Amygdala (tissue), 56 donors: ENCODE measurements at regions not wholly inside any gene's neighbourhood (a gene's known extent, or its start where the extent isn't known, plus 50 kb on each side); places are given as distances from the start of the nearest gene placed in this dataset.
"Not testable (repeated sequence)": the region's sequence is repeated elsewhere in the genome, so short reads cannot be mapped to it uniquely, and the experiment has no call there.

Source experiments
- DNase-seq, 56 donors: peaks; one replicate each; lab custom pipeline; 2025; lab: John Stamatoyannopoulos, UW

GRCh38 chr18:30245766-30246455, 796.6 kb downstream of the DSC3 start:
- DNase-seq = no peak

GRCh38 chr18:30234755-30235154, 807.8 kb downstream of the DSC3 start:
- DNase-seq = no peak

GRCh38 chr18:30211112-30211511, 831.4 kb downstream of the DSC3 start:
- no peak for DNase-seq

- no peak for DNase-seq
Observed at GRCh38 chr18:30208546-30208945, 834.0 kb downstream of the DSC3 start.

GRCh38 chr18:30192216-30192615, 850.3 kb downstream of the DSC3 start:
- no peak for DNase-seq

GRCh38 chr18:30186245-30186644, 856.3 kb downstream of the DSC3 start:
- DNase-seq = no peak

- no peak for DNase-seq
Observed at GRCh38 chr18:30177056-30177455, 865.5 kb downstream of the DSC3 start.

GRCh38 chr18:30175621-30176225, 866.8 kb downstream of the DSC3 start:
- DNase-seq = no peak

- DNase-seq = no peak
Observed at GRCh38 chr18:30175061-30175574, 867.4 kb downstream of the DSC3 start.

GRCh38 chr18:30163573-30163972, 879.0 kb downstream of the DSC3 start:
- DNase-seq = no peak

GRCh38 chr18:30160124-30160523, 882.4 kb downstream of the DSC3 start:
- DNase-seq = no peak

GRCh38 chr18:30150586-30151250, 891.8 kb downstream of the DSC3 start:
- DNase-seq = no peak

GRCh38 chr18:30149585-30149984, 893.0 kb downstream of the DSC3 start:
- DNase-seq = no peak

- DNase-seq = no peak
Observed at GRCh38 chr18:30142870-30143269, 899.7 kb downstream of the DSC3 start.

GRCh38 chr18:30142248-30142647, 900.3 kb downstream of the DSC3 start:
- DNase-seq = no peak

- DNase-seq = not testable (repeated sequence)
Observed at GRCh38 chr18:30141506-30141905, 901.0 kb downstream of the DSC3 start.

- no peak for DNase-seq
Observed at GRCh38 chr18:30139631-30140287, 902.8 kb downstream of the DSC3 start.

GRCh38 chr18:30135938-30136337, 906.6 kb downstream of the DSC3 start:
- no peak for DNase-seq

GRCh38 chr18:30134020-30134419, 908.5 kb downstream of the DSC3 start:
- no peak for DNase-seq

GRCh38 chr18:30132959-30133358, 909.6 kb downstream of the DSC3 start:
- DNase-seq = no peak

GRCh38 chr18:30121397-30121796, 921.1 kb downstream of the DSC3 start:
- DNase-seq = no peak
